K562 (cell line): ENCODE measurements at regions not wholly inside any gene's neighbourhood (a gene's known extent, or its start where the extent isn't known, plus 50 kb on each side); places are given as distances from the start of the nearest gene placed in this dataset.

Experiments used
- ARID2 ChIP-seq: fragments of 450-650 bp; IDR thresholded peaks from 2 replicates; pipeline ENCODE4 v1.6.1; 2017; ENCODE audit warnings: antibody characterized with exemption, mild to moderate bottlenecking
- JUND ChIP-seq, 2 experiments: IDR thresholded peaks; 2 replicates in 1 of 2; 3 replicates in 1 of 2; pipeline ENCODE4 v1.6.1; 2011; ENCODE audit warnings: borderline replicate concordance in 2 of 2, low read depth in 2 of 2, low read length in 2 of 2, improper control_type of control experiment in 1 of 2, missing biosample characterization in 1 of 2, missing genetic modification characterization in 1 of 2, missing genetic modification reagents in 1 of 2
- MXI1 ChIP-seq: IDR thresholded peaks from 2 replicates; pipeline ENCODE4 v1.6.1; 2011; ENCODE audit warnings: low read depth, mild to moderate bottlenecking, improper control_type of control experiment, low read length
- NR2C2 ChIP-seq, 2 experiments: fragments of 200-800 bp in 1 of 2; sonication (Bioruptor generic) in 1 of 2; sonication (generic) in 1 of 2; formaldehyde crosslinking in 1 of 2; IDR thresholded peaks; 2 replicates each; pipeline versions ENCODE4 v1.6.1 to v1.8.0; 2016 to 2022; ENCODE audit warnings: mild to moderate bottlenecking in 1 of 2, missing compliant biosample characterization in 1 of 2, missing genetic modification characterization in 1 of 2, missing genetic modification reagents in 1 of 2
- SMAD1 ChIP-seq: fragments of 150-350 bp; IDR thresholded peaks from 2 replicates; pipeline ENCODE4 v1.6.1; 2014; ENCODE audit warnings: low read length, low read depth; ENCODE audit not compliant: partially characterized antibody
- TAF15 ChIP-seq: fragments of 200-400 bp; formaldehyde crosslinking; IDR thresholded peaks from 2 replicates; pipeline ENCODE4 v1.6.1; 2017; ENCODE audit warnings: mild to moderate bottlenecking, low read depth, low read length, moderate library complexity
- ZNF274 ChIP-seq: IDR thresholded peaks from 2 replicates; pipeline ENCODE4 v1.6.1; 2011; ENCODE audit warnings: low read depth, mild to moderate bottlenecking, low read length, moderate library complexity, borderline replicate concordance
- TF ChIP-seq, protein P1 (sequence below), 3 experiments: IDR thresholded peaks in 2 of 3; conservative IDR thresholded peaks in 1 of 3; 2 replicates each; pipeline ENCODE4 v1.5.1; 2011 to 2012; ENCODE audit warnings: low read length in 3 of 3, mild to moderate bottlenecking in 3 of 3, control low read depth in 2 of 3, improper control_type of control experiment in 1 of 3, inconsistent platforms in 1 of 3, low read depth in 1 of 3, mixed read lengths in 1 of 3, moderate library complexity in 1 of 3; ENCODE audit not compliant: insufficient read depth in 2 of 3

DNA sequence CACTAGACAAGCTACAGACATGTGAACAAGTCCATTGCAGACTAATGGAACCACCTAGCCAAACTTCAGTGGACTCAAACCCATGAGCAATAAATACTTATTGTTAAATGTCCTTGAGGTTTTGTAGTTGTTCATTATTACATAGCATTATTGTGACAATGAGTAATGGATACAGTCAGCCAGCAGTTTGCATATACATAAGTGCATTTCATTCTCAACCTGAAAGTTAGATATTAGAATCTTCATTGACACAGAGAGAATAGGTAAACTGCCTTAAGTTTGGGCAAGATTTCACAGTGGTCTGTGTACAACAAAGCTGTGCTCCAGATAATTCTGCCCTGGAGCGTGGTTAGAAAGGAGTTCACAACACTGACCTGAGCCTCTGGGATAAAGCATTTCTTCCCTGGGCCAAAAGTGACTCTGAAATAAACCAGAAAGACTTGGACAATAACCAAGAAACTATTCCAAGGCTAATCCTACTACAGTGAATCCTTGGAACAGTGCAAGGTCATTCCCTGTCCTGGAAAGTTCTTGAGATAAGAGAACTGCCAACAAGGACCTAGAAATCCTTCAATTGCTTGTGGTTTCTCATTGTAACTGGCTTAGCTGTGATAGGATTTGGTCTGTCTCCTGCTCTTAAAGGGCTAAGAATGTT is 225.5 kb upstream of the STT3B start:
- no peak for TF ChIP-seq ZNF274
- TF ChIP-seq JUND (IDR thresholded peaks at IDR 0.05; ENCODE audit: borderline replicate concordance, low read depth, low read length) = no peak
- no peak for TF ChIP-seq JUND (tag; IDR thresholded peaks at IDR 0.05; ENCODE audit: borderline replicate concordance, low read depth, low read length)
- no peak for TF ChIP-seq ARID2
- TF ChIP-seq MXI1 = no peak
- no peak for TF ChIP-seq SMAD1
- TF ChIP-seq, protein P1, sequence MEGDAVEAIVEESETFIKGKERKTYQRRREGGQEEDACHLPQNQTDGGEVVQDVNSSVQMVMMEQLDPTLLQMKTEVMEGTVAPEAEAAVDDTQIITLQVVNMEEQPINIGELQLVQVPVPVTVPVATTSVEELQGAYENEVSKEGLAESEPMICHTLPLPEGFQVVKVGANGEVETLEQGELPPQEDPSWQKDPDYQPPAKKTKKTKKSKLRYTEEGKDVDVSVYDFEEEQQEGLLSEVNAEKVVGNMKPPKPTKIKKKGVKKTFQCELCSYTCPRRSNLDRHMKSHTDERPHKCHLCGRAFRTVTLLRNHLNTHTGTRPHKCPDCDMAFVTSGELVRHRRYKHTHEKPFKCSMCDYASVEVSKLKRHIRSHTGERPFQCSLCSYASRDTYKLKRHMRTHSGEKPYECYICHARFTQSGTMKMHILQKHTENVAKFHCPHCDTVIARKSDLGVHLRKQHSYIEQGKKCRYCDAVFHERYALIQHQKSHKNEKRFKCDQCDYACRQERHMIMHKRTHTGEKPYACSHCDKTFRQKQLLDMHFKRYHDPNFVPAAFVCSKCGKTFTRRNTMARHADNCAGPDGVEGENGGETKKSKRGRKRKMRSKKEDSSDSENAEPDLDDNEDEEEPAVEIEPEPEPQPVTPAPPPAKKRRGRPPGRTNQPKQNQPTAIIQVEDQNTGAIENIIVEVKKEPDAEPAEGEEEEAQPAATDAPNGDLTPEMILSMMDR (IDR thresholded peaks at IDR 0.05 in 2 of 3, conservative IDR thresholded peaks at IDR 0.05 in 1 of 3; ENCODE audit: insufficient read depth in 2 of 3, low read depth in 1 of 3, low read length in 3 of 3) = no peak
- no peak for TF ChIP-seq NR2C2 (CRISPR knock-in tag; IDR thresholded peaks at IDR 0.05)
- no peak for TF ChIP-seq NR2C2 (tag; IDR thresholded peaks at IDR 0.05)
- TF ChIP-seq TAF15 = no peak
